ENCODE measurements at regions not wholly inside any gene's neighbourhood (a gene's known extent, or its start where the extent isn't known, plus 50 kb on each side); places are given as distances from the start of the nearest gene placed in this dataset.

DNA sequence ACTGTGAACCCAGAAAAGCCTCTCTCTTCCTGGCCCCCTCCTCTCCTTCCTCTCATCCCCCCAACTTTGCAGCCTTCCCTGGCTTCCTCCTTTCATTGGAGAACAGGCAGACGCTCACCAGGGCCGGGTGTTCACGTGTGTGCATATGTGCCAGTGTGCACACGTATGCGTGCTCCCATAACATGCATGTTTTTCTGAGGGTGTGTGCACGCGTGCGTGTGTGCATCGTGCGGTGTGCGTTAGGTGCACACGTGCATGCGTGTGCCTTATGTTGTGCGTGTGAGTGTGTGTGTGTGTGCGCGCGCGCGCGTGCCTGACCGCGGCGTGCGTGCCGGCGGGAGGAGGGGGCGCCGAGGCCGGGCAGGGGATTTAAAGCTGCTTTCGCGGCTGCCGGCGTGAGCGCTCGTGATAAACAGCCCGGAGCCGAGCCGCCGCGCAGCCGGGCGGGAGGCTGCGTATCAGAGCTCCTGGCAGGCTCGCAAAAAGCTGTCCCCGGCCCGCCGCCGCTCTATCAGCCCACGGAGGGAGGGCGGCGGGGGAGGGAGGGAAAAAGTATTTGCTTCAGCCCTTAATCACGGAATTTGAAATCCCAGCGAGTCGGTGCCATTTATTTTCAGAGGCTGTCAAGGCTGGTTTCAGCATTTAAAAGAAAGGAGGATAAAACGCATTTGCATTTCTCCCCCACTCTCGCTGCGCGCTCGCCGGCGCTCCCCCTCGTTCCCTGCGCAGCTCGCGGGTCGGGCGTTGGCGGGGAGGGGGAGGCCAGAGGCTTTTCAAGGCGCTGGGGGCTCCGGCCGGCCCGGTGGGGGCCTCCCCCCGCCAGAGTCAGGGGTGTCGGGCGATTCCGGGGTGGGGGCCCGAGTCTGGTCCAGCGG lies 183.9 kb downstream of the C9orf50 start:
- peak in 1 of 4 donors; percentile 46 for TF ChIP-seq POLR2AphosphoS5 (IDR thresholded peaks at IDR 0.05)
- no peak for TF ChIP-seq EP300 (IDR thresholded peaks at IDR 0.05)
- intact Hi-C loops (cut with DNase I), result no loop called here
- 4 to 13% methylated on average over 78 of the region's 78 CpGs for WGBS, 2 donors
- no peaks in the 10 kb centered on the region for H3K9me3 ChIP-seq
- peak overlapping the region; percentile 41 to 63 (median 61) for H3K4me3 ChIP-seq
- peak; percentile 83 for DNase-seq
- no peaks in the 10 kb centered on the region for H3K36me3 ChIP-seq
- H3K27me3 ChIP-seq, result no peaks in the 10 kb centered on the region
- H3K27ac ChIP-seq, result peak overlapping the region; percentile 45 to 78 (median 74)
- H3K4me1 ChIP-seq, result peaks cover 0 to 20% (median 19%) of the 10 kb centered on the region in 4 donors

DNA sequence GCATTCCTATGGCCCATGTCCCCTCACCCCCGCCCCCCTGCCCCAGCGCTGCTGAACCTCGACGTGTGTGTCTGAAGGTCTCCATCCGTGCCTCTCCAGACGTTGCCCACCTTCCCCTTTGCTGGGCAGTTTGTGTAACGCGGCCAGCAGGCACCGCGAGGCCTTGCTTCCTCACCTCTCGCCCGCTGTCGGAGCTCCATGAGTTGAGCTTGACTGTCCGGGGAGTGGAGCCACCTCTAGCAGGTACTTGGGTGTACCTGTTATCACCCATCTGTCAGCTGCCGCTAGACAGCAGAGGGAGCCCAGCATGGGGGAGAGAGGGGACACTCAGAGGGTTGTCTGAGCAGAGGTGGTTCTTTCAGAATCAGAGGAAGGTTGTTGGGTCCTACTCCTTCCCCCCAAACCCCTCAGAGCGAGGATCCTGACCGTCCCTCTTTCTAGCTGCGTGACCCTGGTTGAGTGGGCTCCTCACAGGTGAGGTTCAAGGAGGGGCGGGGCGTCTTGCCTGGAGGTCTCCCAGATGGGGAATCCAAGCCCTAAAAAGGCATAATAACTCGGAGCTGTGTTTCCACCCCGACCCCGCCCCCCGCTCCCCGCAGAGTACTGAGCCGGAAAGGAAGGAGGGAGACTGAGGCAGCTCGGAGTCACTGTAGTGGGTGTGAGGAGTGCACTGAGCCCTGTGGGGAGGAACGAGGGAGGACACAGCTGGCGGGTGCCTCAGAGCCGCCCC lies 184.7 kb downstream of the C9orf50 start:
- DNase-seq, result no peak
- TF ChIP-seq POLR2A (IDR thresholded peaks at IDR 0.05), result no peak
- TF ChIP-seq, protein P1, sequence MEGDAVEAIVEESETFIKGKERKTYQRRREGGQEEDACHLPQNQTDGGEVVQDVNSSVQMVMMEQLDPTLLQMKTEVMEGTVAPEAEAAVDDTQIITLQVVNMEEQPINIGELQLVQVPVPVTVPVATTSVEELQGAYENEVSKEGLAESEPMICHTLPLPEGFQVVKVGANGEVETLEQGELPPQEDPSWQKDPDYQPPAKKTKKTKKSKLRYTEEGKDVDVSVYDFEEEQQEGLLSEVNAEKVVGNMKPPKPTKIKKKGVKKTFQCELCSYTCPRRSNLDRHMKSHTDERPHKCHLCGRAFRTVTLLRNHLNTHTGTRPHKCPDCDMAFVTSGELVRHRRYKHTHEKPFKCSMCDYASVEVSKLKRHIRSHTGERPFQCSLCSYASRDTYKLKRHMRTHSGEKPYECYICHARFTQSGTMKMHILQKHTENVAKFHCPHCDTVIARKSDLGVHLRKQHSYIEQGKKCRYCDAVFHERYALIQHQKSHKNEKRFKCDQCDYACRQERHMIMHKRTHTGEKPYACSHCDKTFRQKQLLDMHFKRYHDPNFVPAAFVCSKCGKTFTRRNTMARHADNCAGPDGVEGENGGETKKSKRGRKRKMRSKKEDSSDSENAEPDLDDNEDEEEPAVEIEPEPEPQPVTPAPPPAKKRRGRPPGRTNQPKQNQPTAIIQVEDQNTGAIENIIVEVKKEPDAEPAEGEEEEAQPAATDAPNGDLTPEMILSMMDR (IDR thresholded peaks at IDR 0.05), result no peak
- intact Hi-C loops (cut with DNase I), result no loop called here
- H3K36me3 ChIP-seq, result no peaks in the 10 kb centered on the region
- H3K9me3 ChIP-seq, result no peaks in the 10 kb centered on the region
- H3K4me1 ChIP-seq, result peaks cover 0 to 20% (median 19%) of the 10 kb centered on the region in 4 donors
- WGBS, 2 donors, result 57 to 68% methylated on average over 30 of the region's 30 CpGs
- peak overlapping the region in 2 of 4 donors; percentile 61 to 63 for H3K4me3 ChIP-seq
- H3K27me3 ChIP-seq, result no peaks in the 10 kb centered on the region
- peak overlapping the region in 2 of 4 donors; percentile 74 to 78 for H3K27ac ChIP-seq

DNA sequence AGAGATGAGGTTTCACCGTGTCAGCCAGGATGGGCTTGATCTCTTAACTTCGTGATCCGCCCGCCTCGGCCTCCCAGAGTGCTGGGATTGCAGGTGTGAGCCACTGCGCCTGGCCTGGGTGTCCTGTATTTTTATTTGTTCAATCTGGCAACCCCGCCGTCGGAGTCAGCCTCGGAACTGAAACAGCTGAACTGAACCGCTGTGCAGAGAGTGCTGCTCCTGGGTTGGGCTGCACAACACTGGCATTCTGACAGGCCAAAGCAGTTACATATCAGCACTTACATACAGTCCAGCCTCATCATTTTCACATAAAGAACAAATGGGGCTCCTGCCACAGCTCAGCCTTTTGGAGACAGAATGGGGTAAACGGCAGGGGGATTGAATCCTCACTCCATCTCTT lies 185.6 kb downstream of the C9orf50 start:
- no peaks in the 10 kb centered on the region for H3K27me3 ChIP-seq
- H3K4me3 ChIP-seq, result no peak overlapping the region
- H3K4me1 ChIP-seq, result peaks cover 0 to 20% (median 19%) of the 10 kb centered on the region in 4 donors
- 52 to 80% methylated on average over 12 of the region's 12 CpGs for WGBS, 2 donors
- no peak for DNase-seq
- TF ChIP-seq, protein P1 (IDR thresholded peaks at IDR 0.05), result no peak
- TF ChIP-seq EP300 (IDR thresholded peaks at IDR 0.05) (no peak), POLR2AphosphoS5 (IDR thresholded peaks at IDR 0.05) (no peak), POLR2A (IDR thresholded peaks at IDR 0.05) (no peak)
- no peaks in the 10 kb centered on the region for H3K36me3 ChIP-seq
- intact Hi-C loops (cut with DNase I), result no loop called here
- no peak overlapping the region for H3K27ac ChIP-seq
- H3K9me3 ChIP-seq, result no peaks in the 10 kb centered on the region

DNA sequence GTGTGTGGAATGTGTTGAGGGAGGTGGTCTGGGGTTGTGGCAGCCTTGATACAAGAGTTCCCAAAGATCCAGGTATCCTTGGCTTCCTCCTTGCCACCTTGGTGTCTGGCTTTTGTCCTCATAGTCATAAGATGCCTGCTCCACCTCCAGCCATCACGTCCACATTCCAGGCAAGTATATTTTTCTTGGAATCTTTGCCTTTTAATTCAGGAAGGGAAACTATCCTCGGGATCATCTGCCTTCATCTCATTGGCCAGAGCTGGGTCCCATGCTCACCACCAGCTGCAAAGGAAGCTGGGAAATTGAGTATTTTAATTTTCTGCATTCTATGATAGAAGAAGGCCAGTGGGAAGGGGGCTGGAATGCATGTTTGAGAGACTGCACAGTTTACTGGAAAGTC lies 186.7 kb downstream of the C9orf50 start:
- Histone ChIP-seq H3K27ac (no peak overlapping the region), H3K4me3 (no peak overlapping the region), H3K36me3 (no peaks in the 10 kb centered on the region), H3K27me3 (no peaks in the 10 kb centered on the region), H3K9me3 (no peaks in the 10 kb centered on the region), H3K4me1 (peaks cover 0 to 23% (median 20%) of the 10 kb centered on the region in 4 donors)
- WGBS, 2 donors, result 48 to 62% methylated on average over 2 of the region's 2 CpGs
- intact Hi-C loops (cut with DNase I), result no loop called here
- TF ChIP-seq, protein P1 (IDR thresholded peaks at IDR 0.05), result no peak
- TF ChIP-seq POLR2AphosphoS5 (IDR thresholded peaks at IDR 0.05) (no peak), EP300 (IDR thresholded peaks at IDR 0.05) (no peak), POLR2A (IDR thresholded peaks at IDR 0.05) (no peak)
- no peak for DNase-seq
